Right lobe of liver (tissue), 4 donors: ENCODE measurements at regions not wholly inside any gene's neighbourhood (a gene's known extent, or its start where the extent isn't known, plus 50 kb on each side); places are given as distances from the start of the nearest gene placed in this dataset.

Experiments used
- CTCF ChIP-seq, 4 donors: fragments of 200-600 bp in 3 of 4; fragments of 450-650 bp in 1 of 4; IDR thresholded peaks; one replicate each; pipeline versions ENCODE4 v1.5.1 to v1.8.0; 2016 to 2022; ENCODE audit warnings: antibody characterized with exemption in 4 of 4, mild to moderate bottlenecking in 2 of 4
- POLR2A ChIP-seq: fragments of 450-650 bp; IDR thresholded peaks from one replicate; pipeline ENCODE4 v1.6.1; 2017; ENCODE audit warnings: antibody characterized with exemption, mild to moderate bottlenecking
- donor health status: DM: no; HTN: no; CAD: no.
- donor health status: DM: no; HTN: no; CAD: no.
- donor health status: DM: no; HTN: yes; CAD: no.

DNA sequence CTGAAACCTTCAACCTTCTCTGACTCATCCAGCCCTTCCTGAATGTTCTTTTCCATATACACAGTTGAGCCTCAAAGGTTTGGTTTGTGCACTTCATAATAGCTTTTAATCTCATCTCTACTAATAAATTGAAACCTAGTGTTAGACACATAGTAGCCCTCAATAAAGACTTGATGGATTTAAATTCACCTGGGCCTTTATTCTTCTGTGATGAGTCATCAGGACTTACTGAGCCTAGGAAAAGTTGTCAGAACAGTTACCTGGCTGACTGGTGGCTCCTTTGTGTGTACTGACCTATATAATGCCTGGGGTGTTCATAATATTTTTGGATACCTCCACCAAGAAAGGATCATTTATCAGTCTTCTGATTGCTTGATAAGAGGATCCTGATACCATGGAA lies 86.4 kb upstream of the NTF3 start:
- no peak for TF ChIP-seq CTCF (IDR thresholded peaks at IDR 0.05)
- no peak for TF ChIP-seq POLR2A
